Activated CD8-positive, alpha-beta memory T cell treated with anti-CD3 and anti-CD28 coated beads for 36 hours (primary cell): ENCODE measurements at regions not wholly inside any gene's neighbourhood (a gene's known extent, or its start where the extent isn't known, plus 50 kb on each side); places are given as distances from the start of the nearest gene placed in this dataset.
"Not testable (repeated sequence)": the region's sequence is repeated elsewhere in the genome, so short reads cannot be mapped to it uniquely, and the experiment has no call there.

Experiments used
- CTCF ChIA-PET: fragments of 350-600 bp; sonication (Branson Sonifier 250); formaldehyde crosslinking; loops from one replicate; lab custom pipeline; 2021; ENCODE audit warnings: antibody characterized with exemption; lab: Charles Lee
- POLR2A ChIA-PET: fragments of 350-600 bp; sonication (Branson Sonifier 250); formaldehyde crosslinking; loops from one replicate; lab custom pipeline; 2021; ENCODE audit warnings: antibody characterized with exemption; lab: Charles Lee

DNA sequence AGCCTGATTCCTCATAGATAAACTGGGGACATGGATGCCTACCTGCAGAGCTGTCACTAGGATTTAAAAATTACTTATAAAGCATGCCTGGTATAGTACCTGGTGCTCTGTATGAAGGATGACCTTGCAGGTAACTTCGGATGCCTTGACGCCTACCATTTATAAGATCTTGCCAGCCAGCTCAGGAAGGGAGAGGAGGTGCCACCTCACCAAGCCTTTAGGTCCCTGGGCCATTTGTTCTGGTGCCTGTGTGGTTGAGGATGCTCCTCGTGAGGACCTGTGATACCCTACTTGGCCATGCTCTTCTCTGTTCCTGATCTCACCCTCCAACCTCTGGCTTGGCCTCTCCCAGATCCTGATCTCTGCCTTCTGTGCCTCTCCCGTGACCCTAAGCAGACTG is 85.2 kb downstream of the FDX1 start:
- CTCF ChIA-PET, result no interaction called here
- POLR2A ChIA-PET, result no interaction called here

DNA sequence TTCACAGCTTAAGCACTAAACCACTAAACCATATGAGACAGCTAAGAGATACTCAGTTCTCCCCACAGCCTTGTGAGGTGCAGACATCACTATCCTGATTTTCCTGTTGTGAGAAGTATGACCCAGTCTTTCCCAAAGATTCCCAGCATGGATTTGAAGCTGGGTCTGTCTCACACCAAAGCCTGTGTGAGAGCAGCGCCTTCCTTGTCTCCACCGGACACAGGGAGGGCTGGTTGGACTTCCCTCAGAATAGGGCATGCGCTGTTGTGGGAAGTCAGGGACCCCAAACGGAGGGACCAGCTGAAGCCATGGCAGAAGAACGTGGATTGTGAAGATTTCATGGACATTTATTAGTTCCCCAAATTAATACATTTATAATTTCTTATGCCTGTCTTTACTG is 87.6 kb downstream of the FDX1 start:
- CTCF ChIA-PET, POLR2A ChIA-PET: not testable (repeated sequence)

DNA sequence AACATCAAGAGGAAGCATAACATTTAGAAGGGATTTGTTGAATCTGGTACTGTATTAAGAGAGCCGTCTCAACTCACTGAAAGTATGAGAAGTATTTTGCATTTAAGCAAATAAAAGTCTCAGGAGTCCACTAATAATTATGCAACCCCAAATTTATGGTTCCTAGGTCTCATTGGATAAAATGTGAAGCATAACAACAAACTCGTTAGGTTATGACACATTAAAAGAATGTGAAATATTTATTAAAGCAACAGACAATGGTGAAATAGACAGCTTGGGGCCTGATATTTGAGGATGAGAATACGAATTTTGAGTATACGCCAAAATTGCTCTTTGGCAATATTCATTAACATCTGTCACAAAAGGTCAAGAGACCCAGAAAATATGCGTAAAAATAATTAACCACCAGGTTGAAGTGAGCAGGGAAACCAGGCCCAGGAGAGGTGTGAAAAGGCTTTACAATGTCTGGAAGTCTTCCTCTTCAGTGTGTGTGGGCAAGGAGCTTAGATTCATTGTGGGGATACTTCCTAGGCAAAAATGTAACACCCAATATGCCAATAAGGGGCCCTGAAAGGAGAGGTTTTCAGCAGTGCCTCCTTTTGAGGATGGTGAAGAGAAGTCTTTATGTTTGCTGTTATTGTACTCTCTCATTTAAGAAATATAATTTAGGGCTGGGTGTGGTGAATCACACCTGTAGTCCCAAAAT is 89.2 kb downstream of the FDX1 start:
- ChIA-PET CTCF (no interaction called here), POLR2A (no interaction called here)

GRCh38 chr11:110519796-110520195 is 90.0 kb downstream of the FDX1 start:
- POLR2A ChIA-PET, result no interaction called here
- CTCF ChIA-PET, result no interaction called here

DNA sequence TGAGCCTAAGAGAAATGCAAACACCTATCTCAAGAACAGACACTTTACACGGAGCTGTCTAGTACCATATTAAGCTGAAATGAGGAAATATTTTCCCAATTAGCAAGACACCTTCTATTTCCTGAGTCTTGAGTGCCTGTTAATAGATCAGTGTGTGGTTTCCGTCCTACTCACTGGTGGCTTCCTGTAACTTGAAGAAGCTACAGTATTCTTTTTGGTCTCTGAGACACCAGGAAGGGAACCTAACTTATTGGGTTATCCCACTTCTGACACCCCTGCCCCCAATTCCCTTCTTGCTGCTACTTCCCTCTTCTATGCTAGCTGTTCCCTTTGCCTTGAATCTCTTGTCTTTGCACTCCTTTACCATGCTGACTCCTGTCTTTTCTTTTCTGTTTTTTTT is 92.7 kb downstream of the FDX1 start:
- POLR2A ChIA-PET, result no interaction called here
- CTCF ChIA-PET, result interaction anchor here (0.8 kb wide), 1 partner anchor 87 kb away, joined by 3 read pairs; no protein-coding TSS in a partner anchor

GRCh38 chr11:110524238-110524637 is 94.5 kb downstream of the FDX1 start:
- POLR2A ChIA-PET, result no interaction called here
- CTCF ChIA-PET, result no interaction called here

DNA sequence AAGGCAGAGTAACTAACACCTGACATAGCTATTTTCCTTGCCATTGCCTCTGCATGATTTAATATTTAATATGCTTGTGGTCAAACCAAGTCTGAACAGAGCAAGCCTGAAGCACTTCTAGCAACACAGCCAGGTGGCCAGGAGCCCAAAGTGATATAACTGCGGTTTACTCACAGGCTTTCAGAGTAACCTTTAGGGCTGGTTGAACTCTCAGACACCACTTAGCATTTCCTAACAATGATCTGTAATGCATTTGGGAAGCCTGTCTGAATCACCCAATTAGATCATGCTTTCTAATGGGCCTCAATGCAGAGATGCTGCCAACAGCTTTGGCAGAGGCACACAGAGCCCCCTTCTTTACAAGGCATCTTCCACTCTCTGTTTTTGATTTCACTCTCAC is 96.1 kb downstream of the FDX1 start:
- POLR2A ChIA-PET, result no interaction called here
- CTCF ChIA-PET, result no interaction called here

DNA sequence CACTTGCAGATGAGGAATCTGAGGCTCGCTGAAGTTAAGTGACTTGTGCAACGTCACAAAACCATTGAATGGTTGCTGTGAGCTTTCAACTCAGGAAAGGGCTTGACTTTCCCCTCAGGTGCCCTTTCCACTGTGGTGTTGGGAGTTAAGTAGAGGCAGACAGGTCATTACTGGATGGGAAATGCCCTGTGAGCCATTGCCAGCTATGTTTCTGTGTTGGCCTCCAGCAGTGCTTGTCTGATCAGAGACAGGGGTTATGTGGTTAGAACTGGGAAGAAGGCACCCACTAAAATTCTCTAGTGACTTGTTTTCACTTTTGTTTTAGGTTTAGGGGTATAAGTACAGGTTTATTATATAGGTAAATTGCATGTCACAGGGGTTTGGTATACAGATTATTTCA is 96.6 kb downstream of the FDX1 start:
- CTCF ChIA-PET, result no interaction called here

More for the DNA sequence above, 96.6 kb downstream of the FDX1 start:
- POLR2A ChIA-PET, result no interaction called here
